Retina (tissue), 1 donor: ENCODE measurements at regions not wholly inside any gene's neighbourhood (a gene's known extent, or its start where the extent isn't known, plus 50 kb on each side); places are given as distances from the start of the nearest gene placed in this dataset.

Source experiments
- DNase-seq: peaks from one replicate; pipeline ENCODE4 v3.0.0-alpha.2; 2016

GRCh38 chr16:72311426-72311825 is 139.5 kb upstream of the PMFBP1 start:
- DNase-seq: no peak

- DNase-seq: no peak
These were observed 137.0 kb upstream of the PMFBP1 start for GRCh38 chr16:72309001-72309400.

GRCh38 chr16:72308396-72308795 is 136.4 kb upstream of the PMFBP1 start:
- DNase-seq: no peak

- peak; percentile 64 for DNase-seq
These were observed 130.4 kb upstream of the PMFBP1 start for GRCh38 chr16:72302332-72302731.

- peak; percentile 68 for DNase-seq
These were observed 129.7 kb upstream of the PMFBP1 start for GRCh38 chr16:72301523-72302236.

- DNase-seq: peak; percentile 44
These were observed 128.9 kb upstream of the PMFBP1 start for GRCh38 chr16:72300892-72301291.

GRCh38 chr16:72299684-72300243 is 127.8 kb upstream of the PMFBP1 start:
- DNase-seq: no peak

- no peak for DNase-seq
These were observed 127.0 kb upstream of the PMFBP1 start for GRCh38 chr16:72298961-72299360.

GRCh38 chr16:72295914-72296313 is 124.0 kb upstream of the PMFBP1 start:
- no peak for DNase-seq

- no peak for DNase-seq
These were observed 119.6 kb upstream of the PMFBP1 start for GRCh38 chr16:72291531-72291981.

GRCh38 chr16:72291121-72291520 is 119.2 kb upstream of the PMFBP1 start:
- no peak for DNase-seq

- DNase-seq: no peak
These were observed 115.7 kb upstream of the PMFBP1 start for GRCh38 chr16:72287649-72288048.

GRCh38 chr16:72286936-72287620 is 115.1 kb upstream of the PMFBP1 start:
- no peak for DNase-seq

- peak; percentile 8 for DNase-seq
These were observed 113.8 kb upstream of the PMFBP1 start for GRCh38 chr16:72285728-72286127.

- peak; percentile 6 for DNase-seq
These were observed 113.4 kb upstream of the PMFBP1 start for GRCh38 chr16:72285324-72285723.

- peak; percentile 19 for DNase-seq
These were observed 112.3 kb upstream of the PMFBP1 start for GRCh38 chr16:72284042-72284789.

GRCh38 chr16:72282362-72282761 is 110.4 kb upstream of the PMFBP1 start:
- DNase-seq: no peak

GRCh38 chr16:72278301-72278700 is 106.3 kb upstream of the PMFBP1 start:
- no peak for DNase-seq

GRCh38 chr16:72277749-72278148 is 105.8 kb upstream of the PMFBP1 start:
- DNase-seq: no peak

GRCh38 chr16:72271699-72272240 is 99.8 kb upstream of the PMFBP1 start:
- DNase-seq: no peak

- DNase-seq: no peak
These were observed 98.6 kb upstream of the PMFBP1 start for GRCh38 chr16:72270531-72270930.

- DNase-seq: no peak
These were observed 94.9 kb upstream of the PMFBP1 start for GRCh38 chr16:72266836-72267235.

GRCh38 chr16:72264771-72265170 is 92.8 kb upstream of the PMFBP1 start:
- DNase-seq: no peak
